ENCODE measurements at regions not wholly inside any gene's neighbourhood (a gene's known extent, or its start where the extent isn't known, plus 50 kb on each side); places are given as distances from the start of the nearest gene placed in this dataset.

DNA sequence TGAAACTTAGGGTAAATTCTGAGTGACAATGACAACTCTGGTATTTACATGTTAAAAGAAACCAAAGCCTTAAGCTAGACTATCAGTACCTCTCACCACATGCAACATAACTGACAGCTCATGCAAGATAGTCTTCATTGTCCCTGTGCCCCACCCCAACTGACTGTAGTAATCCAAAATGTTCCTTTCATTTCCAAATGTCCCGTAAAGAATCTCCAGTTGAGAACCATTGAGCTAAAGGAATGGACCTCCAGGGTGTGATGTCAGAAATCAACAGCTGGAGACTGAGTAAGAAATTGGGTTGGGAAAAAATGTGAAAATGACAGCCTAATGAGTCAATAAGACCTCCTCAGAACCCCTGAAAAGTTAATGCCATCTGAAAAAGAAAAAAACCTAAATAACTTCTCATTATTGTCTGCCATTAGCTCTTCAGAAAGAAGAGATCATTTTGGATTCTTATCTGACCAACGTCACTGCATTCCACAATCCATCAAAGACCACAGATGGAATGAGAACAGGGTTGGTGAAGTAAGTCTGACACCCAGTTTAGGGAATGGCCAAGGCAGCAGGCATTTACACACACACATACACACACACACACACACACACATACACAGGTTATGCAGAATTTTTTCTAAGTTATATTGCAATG is 51.7 kb upstream of the ACVR2A start:
- in situ Hi-C loops (cut with MboI; ENCODE audit: low pct_unique_long_range_greater_than_20kb, low sequenced_read_pairs, unreplicated experiment), result no loop called here
- no peak for TF ChIP-seq CTCF (IDR thresholded peaks at IDR 0.05; ENCODE audit: extremely low read depth, insufficient read depth, missing control alignments)
- DNase-seq (ENCODE audit: low spot score), result no peak

- no peak for TF ChIP-seq CTCF (IDR thresholded peaks at IDR 0.05; ENCODE audit: extremely low read depth, insufficient read depth, missing control alignments)
- no peak for DNase-seq (ENCODE audit: low spot score)
- in situ Hi-C loops (cut with MboI; ENCODE audit: low pct_unique_long_range_greater_than_20kb, low sequenced_read_pairs, unreplicated experiment), result no loop called here
These were observed 54.2 kb upstream of the ACVR2A start for GRCh38 chr2:147790580-147790979.

- DNase-seq (ENCODE audit: low spot score), result no peak
- in situ Hi-C loops (cut with MboI; ENCODE audit: low pct_unique_long_range_greater_than_20kb, low sequenced_read_pairs, unreplicated experiment), result no loop called here
- no peak for TF ChIP-seq CTCF (IDR thresholded peaks at IDR 0.05; ENCODE audit: extremely low read depth, insufficient read depth, missing control alignments)
These were observed 55.1 kb upstream of the ACVR2A start for GRCh38 chr2:147789720-147790119.

GRCh38 chr2:147789287-147789686 is 55.5 kb upstream of the ACVR2A start:
- in situ Hi-C loops (cut with MboI; ENCODE audit: low pct_unique_long_range_greater_than_20kb, low sequenced_read_pairs, unreplicated experiment), result no loop called here
- TF ChIP-seq CTCF (IDR thresholded peaks at IDR 0.05; ENCODE audit: extremely low read depth, insufficient read depth, missing control alignments), result no peak
- no peak for DNase-seq (ENCODE audit: low spot score)

DNA sequence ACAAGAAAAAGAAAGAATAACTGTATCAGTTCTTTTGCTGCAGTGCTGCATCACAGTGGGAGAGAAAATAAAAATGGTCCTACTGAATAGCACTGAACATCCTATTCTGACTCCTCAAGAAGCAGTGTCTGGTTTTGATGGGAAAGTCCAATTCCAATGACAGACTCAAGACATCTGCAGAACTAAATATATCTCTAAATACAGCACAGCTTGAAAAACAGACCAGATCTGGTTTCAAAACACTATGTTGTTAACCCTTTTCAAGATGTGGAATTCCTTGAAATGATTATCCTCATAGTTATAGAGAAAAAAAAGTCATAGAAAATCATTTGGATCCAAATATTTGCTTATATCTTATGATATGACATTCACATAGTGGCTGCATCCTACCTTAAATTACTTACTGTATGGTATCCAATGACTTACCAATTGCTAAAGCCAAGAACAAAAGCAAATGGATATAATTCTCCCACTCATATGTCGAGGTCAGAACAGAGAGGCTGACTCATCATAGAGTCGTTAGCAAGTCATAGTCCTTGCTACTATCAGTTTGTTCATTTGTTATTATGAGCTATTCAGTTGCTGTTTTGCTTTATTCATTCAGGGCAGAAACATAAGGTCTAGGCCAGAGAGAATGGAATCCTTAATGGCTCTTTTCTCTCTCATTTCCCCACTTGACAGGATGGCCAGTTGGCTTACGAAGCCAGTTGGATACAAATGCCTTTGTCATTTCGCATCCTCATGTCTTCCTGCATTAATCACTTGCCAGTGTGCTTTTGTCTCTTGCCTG is 62.5 kb upstream of the ACVR2A start:
- TF ChIP-seq CTCF (IDR thresholded peaks at IDR 0.05; ENCODE audit: extremely low read depth, insufficient read depth, missing control alignments), result no peak
- no peak for DNase-seq (ENCODE audit: low spot score)
- in situ Hi-C loops (cut with MboI; ENCODE audit: low pct_unique_long_range_greater_than_20kb, low sequenced_read_pairs, unreplicated experiment), result no loop called here

GRCh38 chr2:147779440-147779839 is 65.4 kb upstream of the ACVR2A start:
- in situ Hi-C loops (cut with MboI; ENCODE audit: low pct_unique_long_range_greater_than_20kb, low sequenced_read_pairs, unreplicated experiment), result no loop called here
- TF ChIP-seq CTCF (IDR thresholded peaks at IDR 0.05; ENCODE audit: extremely low read depth, insufficient read depth, missing control alignments), result no peak

More at GRCh38 chr2:147779440-147779839, 65.4 kb upstream of the ACVR2A start:
- no peak for DNase-seq (ENCODE audit: low spot score)

All from GM13977 (cell line).